A549 (cell line): ENCODE measurements at regions not wholly inside any gene's neighbourhood (a gene's known extent, or its start where the extent isn't known, plus 50 kb on each side); places are given as distances from the start of the nearest gene placed in this dataset.

Experiments used
- ATAC-seq, 2 experiments: fragments of 200-7000 bp in 1 of 2; fragments of >200 bp in 1 of 2; cut with Nextera tagmentation in 1 of 2; cut with Tn5 transposase in 1 of 2; 3 replicates each; pipeline versions ENCODE4 v1.8.0 to v1.9.1; 2018 to 2020; ENCODE audit warnings: mild to moderate bottlenecking in 1 of 2, moderate library complexity in 1 of 2
- CTCF ChIA-PET: fragments of 300-600 bp; sonication (Branson Sonifier 250); formaldehyde crosslinking; extraction: SDS; loops from one replicate; lab custom pipeline; 2021; ENCODE audit warnings: antibody characterized with exemption, inconsistent platforms; lab: Yijun Ruan, JAX
- POLR2A ChIA-PET: fragments of 350-600 bp; formaldehyde crosslinking; extraction: SDS; loops from one replicate; lab custom pipeline; 2021; ENCODE audit warnings: antibody characterized with exemption, inconsistent platforms; lab: Yijun Ruan, JAX
- DNase-seq, 2 experiments: peaks; one replicate each; pipeline versions ENCODE4 v3.0.0 to v3.0.0-alpha.2; 2011 to 2016; ENCODE audit warnings: low read depth in 1 of 2, low spot score in 1 of 2
- FAIRE-seq: peaks from 2 replicates; lab custom pipeline; 2011; peaks lifted over from hg19 to GRCh38; lab: Jason Lieb, UNC
- H3K27ac ChIP-seq, 2 experiments: fragments of >200 bp; sonication (Bioruptor Twin); formaldehyde crosslinking; 3 replicates each; pipeline ENCODE4 v1.5.1; 2016 to 2017
- H3K4me1 ChIP-seq: fragments of >200 bp; sonication (Bioruptor Twin); formaldehyde crosslinking; 3 replicates; pipeline ENCODE4 v1.6.1; 2016
- H3K4me2 ChIP-seq: fragments of >200 bp; sonication (Bioruptor Twin); formaldehyde crosslinking; 3 replicates; pipeline ENCODE4 v1.6.1; 2016
- H3K4me3 ChIP-seq: fragments of >200 bp; sonication (Bioruptor Twin); formaldehyde crosslinking; 3 replicates; pipeline ENCODE4 v1.5.1; 2016
- H3K9me3 ChIP-seq: fragments of >200 bp; sonication (Bioruptor Twin); formaldehyde crosslinking; 3 replicates; pipeline ENCODE4 v1.6.1; 2016
- BHLHE40 ChIP-seq: IDR thresholded peaks from 2 replicates; pipeline ENCODE4 v1.6.1; 2012; ENCODE audit warnings: low read depth, low read length, inconsistent platforms
- CBX2 ChIP-seq: fragments of 200-600 bp; sonication (generic); IDR thresholded peaks from 2 replicates; pipeline ENCODE4 v1.6.1; 2016; ENCODE audit warnings: low read depth, mild to moderate bottlenecking, borderline replicate concordance
- CBX8 ChIP-seq: fragments of 200-600 bp; sonication (generic); IDR thresholded peaks from 2 replicates; pipeline ENCODE4 v1.6.1; 2016
- CEBPB ChIP-seq, 2 experiments: fragments of >200 bp in 1 of 2; sonication (Bioruptor Twin) in 1 of 2; formaldehyde crosslinking in 1 of 2; IDR thresholded peaks; 2 replicates each; pipeline ENCODE4 v1.6.1; 2012 to 2016
- CHD4 ChIP-seq: fragments of 200-600 bp; sonication (generic); IDR thresholded peaks from 2 replicates; pipeline ENCODE4 v1.6.1; 2016; ENCODE audit warnings: antibody characterized with exemption, mild to moderate bottlenecking, borderline replicate concordance
- EHF ChIP-seq: fragments of 250-450 bp; sonication (Bioruptor Pico); IDR thresholded peaks from 2 replicates; pipeline ENCODE4 v1.5.0; 2020; ENCODE audit warnings: mild to moderate bottlenecking
- EHMT2 ChIP-seq: fragments of 200-600 bp; sonication (generic); IDR thresholded peaks from 2 replicates; pipeline ENCODE4 v1.6.1; 2016; ENCODE audit warnings: antibody characterized with exemption, low read depth, mild to moderate bottlenecking, moderate library complexity
- EP300 ChIP-seq, 2 experiments: fragments of >200 bp; sonication (Bioruptor Twin); formaldehyde crosslinking; IDR thresholded peaks; 2 replicates in 1 of 2; 3 replicates in 1 of 2; pipeline ENCODE4 v1.6.1; 2016 to 2017
- FOSB ChIP-seq: fragments of 250-450 bp; sonication (Bioruptor Pico); IDR thresholded peaks from 2 replicates; pipeline ENCODE4 v1.5.0; 2020; ENCODE audit warnings: mild to moderate bottlenecking, moderate library complexity
- FOXS1 ChIP-seq: fragments of 250-450 bp; sonication (Bioruptor Pico); IDR thresholded peaks from 2 replicates; pipeline ENCODE4 v1.5.0; 2020; ENCODE audit warnings: mild to moderate bottlenecking, moderate library complexity
- HDAC2 ChIP-seq: fragments of 200-600 bp; sonication (generic); IDR thresholded peaks from 2 replicates; pipeline ENCODE4 v1.6.1; 2016
- HES2 ChIP-seq: fragments of >200 bp; sonication (Bioruptor Twin); formaldehyde crosslinking; IDR thresholded peaks from 2 replicates; pipeline ENCODE4 v1.6.1; 2016
- HEYL ChIP-seq: fragments of 250-450 bp; sonication (Bioruptor Pico); IDR thresholded peaks from 2 replicates; pipeline ENCODE4 v1.8.0; 2021; ENCODE audit warnings: mild to moderate bottlenecking, moderate library complexity
- HOXA7 ChIP-seq: fragments of 250-450 bp; sonication (Bioruptor Pico); IDR thresholded peaks from 2 replicates; pipeline ENCODE4 v1.5.0; 2020; ENCODE audit warnings: mild to moderate bottlenecking, moderate library complexity
- HOXB13 ChIP-seq: fragments of 250-450 bp; sonication (Bioruptor Pico); IDR thresholded peaks from 2 replicates; pipeline ENCODE4 v1.5.0; 2020; ENCODE audit warnings: low read depth, mild to moderate bottlenecking, moderate library complexity
- HOXB5 ChIP-seq: fragments of 250-450 bp; sonication (Bioruptor Pico); IDR thresholded peaks from 2 replicates; pipeline ENCODE4 v1.5.0; 2020; ENCODE audit warnings: mild to moderate bottlenecking, moderate library complexity
- JUN ChIP-seq, 2 experiments: fragments of >200 bp; sonication (Bioruptor Twin); formaldehyde crosslinking; IDR thresholded peaks; 2 replicates in 1 of 2; 3 replicates in 1 of 2; pipeline ENCODE4 v1.6.1; 2016 to 2017
- KDM5A ChIP-seq: fragments of 200-600 bp; sonication (generic); IDR thresholded peaks from 2 replicates; pipeline ENCODE4 v1.6.1; 2016; ENCODE audit warnings: antibody characterized with exemption, mild to moderate bottlenecking
- MAZ ChIP-seq: fragments of 150-350 bp; IDR thresholded peaks from 2 replicates; pipeline ENCODE4 v1.6.1; 2014; ENCODE audit warnings: antibody characterized with exemption, low read depth, low read length, borderline replicate concordance
- MYC ChIP-seq: IDR thresholded peaks from 2 replicates; pipeline ENCODE4 v1.6.1; 2012; ENCODE audit warnings: mild to moderate bottlenecking, inconsistent platforms, low read length, improper control_type of control experiment, borderline replicate concordance
- NFE2L2 ChIP-seq: fragments of 150-350 bp; conservative IDR thresholded peaks from 2 replicates; pipeline ENCODE4 v1.6.1; 2014; ENCODE audit warnings: low read length
- RCOR1 ChIP-seq: fragments of 150-350 bp; IDR thresholded peaks from 2 replicates; pipeline ENCODE4 v1.6.1; 2014; ENCODE audit warnings: antibody characterized with exemption, low read length, low read depth
- RNF2 ChIP-seq: fragments of 200-600 bp; sonication (generic); IDR thresholded peaks from 2 replicates; pipeline ENCODE4 v1.6.1; 2016; ENCODE audit warnings: low read depth, mild to moderate bottlenecking, antibody characterized with exemption, moderate library complexity, borderline replicate concordance
- SMC3 ChIP-seq: fragments of >200 bp; sonication (Bioruptor Twin); formaldehyde crosslinking; IDR thresholded peaks from 3 replicates; pipeline ENCODE4 v1.6.1; 2018; ENCODE audit warnings: inconsistent platforms
- TFCP2L1 ChIP-seq: fragments of 250-450 bp; sonication (Bioruptor Pico); IDR thresholded peaks from 2 replicates; pipeline ENCODE4 v1.5.0; 2021; ENCODE audit warnings: mild to moderate bottlenecking
- ZFP36 ChIP-seq: fragments of 450-650 bp; IDR thresholded peaks from 2 replicates; pipeline ENCODE4 v1.6.1; 2014; ENCODE audit warnings: borderline replicate concordance; ENCODE audit not compliant: partially characterized antibody
- ZSCAN20 ChIP-seq: fragments of 250-450 bp; sonication (Bioruptor Pico); IDR thresholded peaks from 2 replicates; pipeline ENCODE4 v1.8.0; 2022; ENCODE audit warnings: mild to moderate bottlenecking, moderate library complexity
- WGBS: methylation state at CpG from one replicate; pipeline ENCODE4 v1.1.6; 2017; ENCODE audit errors: missing lambda C conversion rate; 5-methylcytosine and 5-hydroxymethylcytosine counted together
- TF ChIP-seq, protein P1 (sequence below): fragments of 450-650 bp; IDR thresholded peaks from 2 replicates; pipeline ENCODE4 v1.6.1; 2014; ENCODE audit warnings: antibody characterized with exemption
- TF ChIP-seq, protein P2 (sequence below): IDR thresholded peaks from 2 replicates; pipeline ENCODE4 v1.6.1; 2012; ENCODE audit warnings: low read depth, borderline replicate concordance

GRCh38 chr11:104422324-104422944 lies 258.5 kb upstream of the PDGFD start:
- 82% methylated on average over 10 of the region's 23 CpGs for WGBS
- Histone ChIP-seq H3K4me2 (no peak overlapping the region), H3K9me3 (no peaks in the 10 kb centered on the region), H3K27ac (no peak overlapping the region), H3K4me1 (no peaks in the 10 kb centered on the region), H3K4me3 (no peak overlapping the region)
- ATAC-seq = no peak
- no peak for FAIRE-seq
- ChIA-PET CTCF (no interaction called here), POLR2A (no interaction called here)
- TF ChIP-seq NFE2L2 (no peak), RCOR1 (no peak), EHMT2 (no peak), JUN (IDR thresholded peaks at IDR 0.05) (no peak)
- TF ChIP-seq, protein P1, sequence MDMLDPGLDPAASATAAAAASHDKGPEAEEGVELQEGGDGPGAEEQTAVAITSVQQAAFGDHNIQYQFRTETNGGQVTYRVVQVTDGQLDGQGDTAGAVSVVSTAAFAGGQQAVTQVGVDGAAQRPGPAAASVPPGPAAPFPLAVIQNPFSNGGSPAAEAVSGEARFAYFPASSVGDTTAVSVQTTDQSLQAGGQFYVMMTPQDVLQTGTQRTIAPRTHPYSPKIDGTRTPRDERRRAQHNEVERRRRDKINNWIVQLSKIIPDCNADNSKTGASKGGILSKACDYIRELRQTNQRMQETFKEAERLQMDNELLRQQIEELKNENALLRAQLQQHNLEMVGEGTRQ = no peak
- DNase-seq = no peak

- Histone ChIP-seq H3K4me1 (no peaks in the 10 kb centered on the region), H3K4me3 (no peak overlapping the region), H3K9me3 (no peaks in the 10 kb centered on the region), H3K4me2 (no peak overlapping the region), H3K27ac (no peak overlapping the region)
- DNase-seq = no peak
- CTCF ChIA-PET = no interaction called here
- no peak for FAIRE-seq
- TF ChIP-seq ZFP36 (no peak), EHF (CRISPR knock-in tag) (no peak), HOXB13 (CRISPR knock-in tag) (no peak), TFCP2L1 (no peak), KDM5A (no peak), RNF2 (no peak), HOXA7 (CRISPR knock-in tag) (no peak), HDAC2 (no peak), CHD4 (no peak), BHLHE40 (no peak), MAZ (no peak), CEBPB (IDR thresholded peaks at IDR 0.05) (no peak), ZSCAN20 (CRISPR knock-in tag) (no peak)
- TF ChIP-seq, protein P2, sequence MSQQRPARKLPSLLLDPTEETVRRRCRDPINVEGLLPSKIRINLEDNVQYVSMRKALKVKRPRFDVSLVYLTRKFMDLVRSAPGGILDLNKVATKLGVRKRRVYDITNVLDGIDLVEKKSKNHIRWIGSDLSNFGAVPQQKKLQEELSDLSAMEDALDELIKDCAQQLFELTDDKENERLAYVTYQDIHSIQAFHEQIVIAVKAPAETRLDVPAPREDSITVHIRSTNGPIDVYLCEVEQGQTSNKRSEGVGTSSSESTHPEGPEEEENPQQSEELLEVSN = no peak
- TF ChIP-seq, all 56 proteins: peak for 0
- WGBS = 48% methylated on average over 2 of the region's 2 CpGs
- POLR2A ChIA-PET = no interaction called here
- no peak for ATAC-seq
Observed at GRCh38 chr11:104410336-104410735, 246.4 kb upstream of the PDGFD start.

DNA sequence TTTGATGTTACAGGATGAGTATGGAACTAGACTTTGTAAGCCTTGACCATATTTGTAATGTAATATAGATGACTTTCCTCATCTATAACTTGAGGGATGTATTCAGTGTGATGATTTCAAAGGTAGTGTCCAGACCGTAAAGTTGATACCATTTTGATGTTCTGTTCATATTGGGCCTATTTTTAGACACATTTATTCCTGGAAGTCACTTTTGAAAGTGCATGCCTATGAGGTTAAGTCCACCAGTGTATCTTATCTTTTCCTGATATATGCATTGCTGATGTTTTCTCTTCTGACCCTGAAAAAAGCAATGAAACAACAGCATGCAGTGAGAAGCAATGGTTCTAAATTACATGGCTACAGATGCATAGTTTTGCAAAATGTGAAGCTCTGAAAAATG lies 244.7 kb upstream of the PDGFD start:
- DNase-seq (no peak), FAIRE-seq (no peak), ATAC-seq (no peak)
- TF ChIP-seq CBX8 (no peak), BHLHE40 (no peak), CBX2 (no peak)
- 52% methylated on average over 1 of the region's 1 CpG for WGBS
- Histone ChIP-seq H3K4me1 (no peaks in the 10 kb centered on the region), H3K4me3 (no peak overlapping the region), H3K4me2 (no peak overlapping the region), H3K9me3 (no peaks in the 10 kb centered on the region), H3K27ac (no peak overlapping the region)
- POLR2A ChIA-PET = no interaction called here
- CTCF ChIA-PET = no interaction called here

- ChIA-PET CTCF (no interaction called here), POLR2A (no interaction called here)
- Histone ChIP-seq H3K4me3 (no peak overlapping the region), H3K4me2 (no peak overlapping the region), H3K27ac (no peak overlapping the region), H3K9me3 (no peaks in the 10 kb centered on the region), H3K4me1 (no peaks in the 10 kb centered on the region)
- no peak for FAIRE-seq
- no peak for DNase-seq
- TF ChIP-seq MYC (no peak), HOXB5 (no peak), RCOR1 (no peak), RNF2 (no peak), HDAC2 (no peak), FOXS1 (no peak), HEYL (CRISPR knock-in tag) (no peak), EP300 (IDR thresholded peaks at IDR 0.05) (no peak), FOSB (CRISPR knock-in tag) (no peak), HOXB13 (CRISPR knock-in tag) (no peak), CBX8 (no peak), HES2 (no peak), HOXA7 (CRISPR knock-in tag) (no peak), SMC3 (no peak), TFCP2L1 (no peak), CHD4 (no peak), EHF (CRISPR knock-in tag) (no peak), CEBPB (IDR thresholded peaks at IDR 0.05) (no peak)
- 82% methylated on average over 1 of the region's 1 CpG for WGBS
- ATAC-seq = no peak
Observed at GRCh38 chr11:104405277-104405676, 241.3 kb upstream of the PDGFD start.
